IPS-18a (cell line): ENCODE measurements at regions not wholly inside any gene's neighbourhood (a gene's known extent, or its start where the extent isn't known, plus 50 kb on each side); places are given as distances from the start of the nearest gene placed in this dataset.

ENCODE experiments used
- H3K27ac ChIP-seq: one replicate; pipeline ENCODE4 v1.5.1; 2013; ENCODE audit warnings: low read length
- H3K27me3 ChIP-seq: one replicate; pipeline ENCODE4 v1.6.1; 2013; ENCODE audit warnings: mild to moderate bottlenecking, low read length; ENCODE audit not compliant: control insufficient read depth, insufficient read depth
- H3K36me3 ChIP-seq: one replicate; pipeline ENCODE4 v1.6.1; 2013; ENCODE audit warnings: low read depth, low read length; ENCODE audit not compliant: control insufficient read depth
- H3K4me1 ChIP-seq: one replicate; pipeline ENCODE4 v1.6.1; 2013; ENCODE audit warnings: low read depth, low read length; ENCODE audit not compliant: control insufficient read depth
- H3K4me3 ChIP-seq: one replicate; pipeline ENCODE4 v1.5.1; 2013; ENCODE audit warnings: low read length
- H3K9ac ChIP-seq: one replicate; pipeline ENCODE4 v1.6.1; 2013; ENCODE audit warnings: mild to moderate bottlenecking, low read length, moderate library complexity
- H3K9me3 ChIP-seq: one replicate; pipeline ENCODE4 v1.6.1; 2013; ENCODE audit warnings: low read depth, low read length; ENCODE audit not compliant: control insufficient read depth

DNA sequence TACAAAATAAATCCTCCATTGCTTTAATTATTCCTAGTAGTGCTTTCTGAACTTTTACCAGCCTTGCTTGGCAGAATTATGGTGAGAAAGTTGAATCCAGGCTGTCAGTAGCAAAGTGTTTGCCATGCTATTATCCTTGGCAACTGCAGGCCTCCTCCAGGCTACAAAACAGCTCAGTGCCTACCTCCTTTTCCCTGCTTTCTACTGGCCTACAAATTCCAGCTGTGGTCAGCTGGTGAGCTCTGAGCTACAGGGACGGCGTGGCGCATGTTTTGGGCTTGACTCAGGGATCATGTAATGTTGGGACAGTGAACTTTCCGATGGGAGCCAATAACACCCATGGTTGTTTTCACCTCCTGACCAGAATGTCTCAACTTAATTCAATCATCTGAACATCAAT is 456.1 kb upstream of the ADAMTS5 start:
- Histone ChIP-seq H3K36me3 (no peaks in the 10 kb centered on the region), H3K4me3 (no peak overlapping the region), H3K9me3 (no peaks in the 10 kb centered on the region), H3K27ac (no peak overlapping the region), H3K4me1 (peaks cover 16% of the 10 kb centered on the region), H3K9ac (no peak overlapping the region), H3K27me3 (no peaks in the 10 kb centered on the region)

GRCh38 chr21:27422435-27422834 is 455.5 kb upstream of the ADAMTS5 start:
- H3K4me3 ChIP-seq = no peak overlapping the region
- no peak overlapping the region for H3K9ac ChIP-seq
- no peaks in the 10 kb centered on the region for H3K9me3 ChIP-seq
- peaks cover 16% of the 10 kb centered on the region for H3K4me1 ChIP-seq
- no peaks in the 10 kb centered on the region for H3K27me3 ChIP-seq
- H3K36me3 ChIP-seq = no peaks in the 10 kb centered on the region
- H3K27ac ChIP-seq = no peak overlapping the region

GRCh38 chr21:27421654-27422053 is 454.8 kb upstream of the ADAMTS5 start:
- Histone ChIP-seq H3K4me3 (no peak overlapping the region), H3K36me3 (no peaks in the 10 kb centered on the region), H3K4me1 (peaks cover 16% of the 10 kb centered on the region)

DNA sequence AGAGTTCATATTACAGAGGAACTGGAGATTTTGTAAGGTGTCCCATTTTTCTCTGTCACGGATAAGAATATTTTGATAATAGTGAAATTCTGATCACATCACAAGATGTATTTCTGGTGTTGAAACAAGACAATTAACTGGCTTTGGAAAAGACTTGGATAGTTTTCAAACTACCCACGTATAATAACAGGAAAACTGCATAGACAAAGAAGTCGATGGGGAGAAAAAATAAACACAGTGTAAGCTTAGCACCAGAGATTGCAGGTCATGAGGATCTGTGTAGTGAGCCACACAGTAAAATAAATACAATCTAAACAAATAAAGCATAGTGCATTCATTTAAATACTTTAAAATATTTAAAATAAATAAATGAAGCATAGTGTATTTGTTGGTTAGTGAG is 452.3 kb upstream of the ADAMTS5 start:
- peaks cover 13% of the 10 kb centered on the region for H3K4me1 ChIP-seq
- no peak overlapping the region for H3K4me3 ChIP-seq
- H3K36me3 ChIP-seq = no peaks in the 10 kb centered on the region
- no peak overlapping the region for H3K27ac ChIP-seq
- H3K9me3 ChIP-seq = no peaks in the 10 kb centered on the region
- no peak overlapping the region for H3K9ac ChIP-seq
- no peaks in the 10 kb centered on the region for H3K27me3 ChIP-seq

More at GRCh38 chr21:27421654-27422053, 454.8 kb upstream of the ADAMTS5 start:
- H3K9me3 ChIP-seq = no peaks in the 10 kb centered on the region
- no peak overlapping the region for H3K9ac ChIP-seq
- H3K27me3 ChIP-seq = no peaks in the 10 kb centered on the region
- H3K27ac ChIP-seq = no peak overlapping the region

GRCh38 chr21:27418346-27418745 is 451.5 kb upstream of the ADAMTS5 start:
- Histone ChIP-seq H3K27ac (no peak overlapping the region), H3K4me3 (no peak overlapping the region), H3K9ac (no peak overlapping the region), H3K36me3 (no peaks in the 10 kb centered on the region), H3K9me3 (no peaks in the 10 kb centered on the region), H3K27me3 (no peaks in the 10 kb centered on the region), H3K4me1 (peaks cover 13% of the 10 kb centered on the region)

DNA sequence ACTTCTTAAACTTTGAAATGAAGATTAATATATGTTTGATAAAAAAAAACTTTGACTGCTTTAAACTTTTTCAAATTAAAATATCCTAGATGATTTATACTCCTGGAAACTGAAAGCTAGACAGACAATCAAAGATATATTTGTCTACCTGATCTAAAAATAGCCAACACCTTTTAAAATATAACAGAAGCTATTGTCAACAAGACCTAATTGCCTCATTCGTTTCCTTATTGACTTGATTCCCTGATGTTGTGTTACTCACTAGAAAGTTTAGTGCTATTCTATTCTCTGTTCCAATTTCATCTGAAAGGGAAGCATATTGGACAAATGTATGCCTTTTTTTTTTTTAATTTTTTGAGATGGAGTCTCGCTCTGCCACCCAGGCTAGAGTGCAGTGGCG is 445.6 kb upstream of the ADAMTS5 start:
- Histone ChIP-seq H3K27ac (no peak overlapping the region), H3K27me3 (no peaks in the 10 kb centered on the region), H3K36me3 (no peaks in the 10 kb centered on the region), H3K9ac (no peak overlapping the region), H3K4me1 (peaks cover 8% of the 10 kb centered on the region), H3K4me3 (no peak overlapping the region), H3K9me3 (no peaks in the 10 kb centered on the region)

DNA sequence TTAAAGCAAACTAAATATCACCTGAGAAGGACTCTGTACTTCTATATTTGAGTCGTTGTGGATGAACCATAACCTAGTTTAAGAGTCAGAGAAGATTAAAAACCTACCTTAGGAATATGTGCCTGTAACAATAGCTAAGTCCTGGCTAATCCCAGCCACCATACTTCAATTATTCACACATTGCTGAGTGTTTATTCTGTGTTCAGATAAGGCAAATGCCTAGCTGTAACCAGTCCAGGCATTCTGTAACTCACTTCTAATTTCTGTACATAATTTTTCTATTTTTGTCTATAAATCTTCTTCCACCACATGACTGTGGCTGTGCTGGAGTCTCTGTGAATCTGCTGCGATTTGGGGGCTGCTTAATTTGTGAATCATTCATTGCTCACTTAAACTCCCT is 441.9 kb upstream of the ADAMTS5 start:
- Histone ChIP-seq H3K27me3 (no peaks in the 10 kb centered on the region), H3K9ac (no peak overlapping the region), H3K36me3 (no peaks in the 10 kb centered on the region), H3K27ac (no peak overlapping the region), H3K9me3 (no peaks in the 10 kb centered on the region), H3K4me1 (peaks cover 2% of the 10 kb centered on the region), H3K4me3 (no peak overlapping the region)

DNA sequence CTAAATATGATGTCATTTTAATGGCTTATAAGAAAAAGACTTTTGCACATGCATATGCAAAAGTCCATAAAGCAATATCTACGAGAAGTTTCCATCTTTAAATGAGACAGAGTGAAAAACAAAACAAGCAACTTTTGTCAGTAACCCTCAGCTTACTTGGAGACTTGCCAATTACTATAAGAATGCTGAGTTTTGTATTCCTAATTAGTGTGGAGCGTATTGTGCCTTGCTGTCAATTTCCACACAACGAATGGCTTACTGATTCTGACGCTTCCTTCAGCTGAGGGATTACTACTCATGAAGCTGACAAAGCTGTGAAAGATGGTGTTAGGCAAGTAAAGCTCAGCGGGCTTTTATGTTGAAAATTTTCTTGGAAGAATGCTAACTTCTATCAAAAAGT is 440.4 kb upstream of the ADAMTS5 start:
- Histone ChIP-seq H3K27me3 (no peaks in the 10 kb centered on the region), H3K27ac (no peak overlapping the region), H3K36me3 (no peaks in the 10 kb centered on the region), H3K4me1 (no peaks in the 10 kb centered on the region), H3K9me3 (no peaks in the 10 kb centered on the region), H3K9ac (no peak overlapping the region), H3K4me3 (no peak overlapping the region)

DNA sequence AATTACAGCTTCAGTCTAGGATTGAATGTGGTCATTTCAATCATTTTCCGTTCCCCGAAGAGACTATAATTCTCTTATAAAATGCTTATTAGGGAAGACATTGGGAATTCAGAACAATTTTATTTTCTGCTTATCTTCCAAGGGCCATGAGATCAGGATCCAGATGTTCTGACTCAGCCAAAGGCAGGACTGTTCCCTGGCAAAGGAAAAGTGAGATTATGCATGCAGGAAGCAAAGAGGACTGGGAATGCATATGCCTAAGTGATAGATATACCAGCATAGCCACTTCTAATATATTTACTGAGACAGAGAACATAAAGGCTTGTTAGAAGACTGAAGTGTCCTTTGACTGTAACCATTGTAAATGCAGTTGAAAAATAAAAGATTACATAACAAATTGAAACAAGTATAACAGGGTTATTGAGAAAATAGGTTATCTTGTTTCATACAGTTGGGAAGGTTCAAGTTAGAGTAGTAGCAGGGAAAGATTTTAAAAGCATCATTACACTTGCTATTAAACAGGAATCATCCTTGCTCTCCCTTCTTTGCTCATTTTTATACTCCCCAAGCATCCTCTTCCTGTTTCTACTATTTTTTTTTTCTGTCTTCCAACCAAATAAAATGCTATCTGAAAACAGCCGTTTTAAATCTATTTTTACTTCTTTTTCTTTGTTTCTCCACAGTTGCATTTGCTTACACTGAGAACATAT is 439.6 kb upstream of the ADAMTS5 start:
- H3K27me3 ChIP-seq = no peaks in the 10 kb centered on the region

GRCh38 chr21:27403011-27403410 is 436.1 kb upstream of the ADAMTS5 start:
- no peak overlapping the region for H3K4me3 ChIP-seq
- no peaks in the 10 kb centered on the region for H3K36me3 ChIP-seq
- no peak overlapping the region for H3K27ac ChIP-seq
- H3K4me1 ChIP-seq = no peaks in the 10 kb centered on the region
- H3K27me3 ChIP-seq = no peaks in the 10 kb centered on the region
- H3K9me3 ChIP-seq = no peaks in the 10 kb centered on the region
- no peak overlapping the region for H3K9ac ChIP-seq

More for the DNA sequence above, 439.6 kb upstream of the ADAMTS5 start:
- no peak overlapping the region for H3K4me3 ChIP-seq
- no peak overlapping the region for H3K27ac ChIP-seq
- H3K36me3 ChIP-seq = no peaks in the 10 kb centered on the region
- H3K4me1 ChIP-seq = no peaks in the 10 kb centered on the region
- H3K9ac ChIP-seq = no peak overlapping the region
- no peaks in the 10 kb centered on the region for H3K9me3 ChIP-seq

DNA sequence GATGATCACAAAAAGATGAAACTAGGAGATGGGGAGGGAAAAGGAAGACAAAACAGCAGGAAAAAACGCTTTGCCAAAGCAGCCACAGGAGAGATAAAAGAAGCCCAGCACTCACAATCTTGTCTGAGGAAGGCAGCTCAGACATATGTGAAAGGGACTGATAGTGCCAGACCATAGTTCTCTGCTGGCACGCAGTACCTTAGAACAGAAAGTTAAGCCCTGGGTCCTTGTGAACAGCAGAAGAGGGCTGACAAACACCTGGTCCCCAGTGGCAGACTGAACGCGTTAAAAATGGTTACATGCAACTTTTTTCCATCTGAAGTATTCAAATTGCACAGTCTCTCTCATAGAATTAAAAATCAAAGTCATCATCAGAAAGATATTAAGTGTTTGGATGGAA is 433.2 kb upstream of the ADAMTS5 start:
- Histone ChIP-seq H3K36me3 (no peaks in the 10 kb centered on the region), H3K4me1 (no peaks in the 10 kb centered on the region), H3K9ac (no peak overlapping the region), H3K4me3 (no peak overlapping the region), H3K27me3 (no peaks in the 10 kb centered on the region), H3K9me3 (no peaks in the 10 kb centered on the region), H3K27ac (no peak overlapping the region)

GRCh38 chr21:27397578-27397977 is 430.7 kb upstream of the ADAMTS5 start:
- H3K9ac ChIP-seq = no peak overlapping the region
- no peaks in the 10 kb centered on the region for H3K27me3 ChIP-seq
- H3K27ac ChIP-seq = no peak overlapping the region
- no peaks in the 10 kb centered on the region for H3K9me3 ChIP-seq
- no peaks in the 10 kb centered on the region for H3K36me3 ChIP-seq
- no peaks in the 10 kb centered on the region for H3K4me1 ChIP-seq
- no peak overlapping the region for H3K4me3 ChIP-seq
